Prostate gland (tissue), 2 donors: ENCODE measurements at regions not wholly inside any gene's neighbourhood (a gene's known extent, or its start where the extent isn't known, plus 50 kb on each side); places are given as distances from the start of the nearest gene placed in this dataset.

Source experiments
- DNase-seq: peaks from one replicate; pipeline ENCODE4 v3.0.0-alpha.2; 2019; ENCODE audit warnings: low spot score
- H3K27ac ChIP-seq, 2 donors: fragments of 200-600 bp; sonication (generic); 2 replicates each; pipeline ENCODE4 v1.5.1; 2017 to 2019
- H3K27me3 ChIP-seq: fragments of 200-600 bp; sonication (generic); replicated peaks from 2 replicates; pipeline ENCODE4 v1.5.1; 2019; ENCODE audit not compliant: insufficient read depth
- H3K36me3 ChIP-seq, 2 donors: fragments of 200-600 bp; sonication (generic); 1 replicate in 1 of 2; 2 replicates in 1 of 2; pipeline versions ENCODE4 v1.5.1 to v1.8.1; 2017 to 2019
- H3K4me1 ChIP-seq: fragments of 200-600 bp; sonication (generic); replicated peaks from 2 replicates; pipeline ENCODE4 v1.5.1; 2019
- H3K4me3 ChIP-seq, 2 donors: fragments of 200-600 bp; sonication (generic); 2 replicates each; pipeline ENCODE4 v1.5.1; 2017 to 2019
- H3K9me3 ChIP-seq: fragments of 200-600 bp; sonication (generic); 2 replicates; pipeline ENCODE4 v1.5.1; 2017
- CTCF ChIP-seq, 4 experiments: fragments of 200-600 bp in 2 of 4; fragments of 450-650 bp in 2 of 4; sonication (generic) in 2 of 4; IDR thresholded peaks; 1 replicate in 3 of 4; 2 replicates in 1 of 4; pipeline ENCODE4 v1.5.1; 2016 to 2019; ENCODE audit warnings: antibody characterized with exemption in 4 of 4, mild to moderate bottlenecking in 2 of 4, moderate library complexity in 2 of 4
- POLR2A ChIP-seq: fragments of 450-650 bp; IDR thresholded peaks from one replicate; pipeline ENCODE4 v1.6.1; 2016; ENCODE audit warnings: antibody characterized with exemption, mild to moderate bottlenecking
- POLR2AphosphoS5 ChIP-seq: sonication (generic); formaldehyde crosslinking; IDR thresholded peaks from one replicate; pipeline ENCODE4 v1.6.1; 2017; ENCODE audit warnings: antibody characterized with exemption
- WGBS: methylation state at CpG from one replicate; pipeline ENCODE4 v1.1.5; 2018; 5-methylcytosine and 5-hydroxymethylcytosine counted together
- intact Hi-C: fragments of 100-400 bp; cut with DNase I; formaldehyde crosslinking; loops from one replicate; pipeline ENCODE4 v1.14.2; 2022

GRCh38 chr2:172247203-172247602 lies 144.5 kb upstream of the DLX2 start:
- Histone ChIP-seq H3K9me3 (no peaks in the 10 kb centered on the region), H3K4me3 (no peak overlapping the region), H3K36me3 (no peaks in the 10 kb centered on the region), H3K27ac (no peak overlapping the region), H3K4me1 (no peaks in the 10 kb centered on the region), H3K27me3 (no peaks in the 10 kb centered on the region)
- no peak for TF ChIP-seq CTCF (IDR thresholded peaks at IDR 0.05)
- TF ChIP-seq POLR2A, result no peak
- no peak for TF ChIP-seq POLR2AphosphoS5
- DNase-seq, result no peak
- intact Hi-C loops, result no loop called here
- WGBS, result 80% methylated on average over 6 of the region's 6 CpGs

- Histone ChIP-seq H3K4me1 (no peaks in the 10 kb centered on the region), H3K27ac (no peak overlapping the region), H3K4me3 (no peak overlapping the region), H3K36me3 (no peaks in the 10 kb centered on the region), H3K27me3 (no peaks in the 10 kb centered on the region), H3K9me3 (no peaks in the 10 kb centered on the region)
- no peak for DNase-seq
- no peak for TF ChIP-seq POLR2A
- TF ChIP-seq CTCF (IDR thresholded peaks at IDR 0.05), result no peak
- no peak for TF ChIP-seq POLR2AphosphoS5
- WGBS, result 85% methylated on average over 4 of the region's 4 CpGs
- intact Hi-C loops, result no loop called here
Measured at GRCh38 chr2:172248381-172248780, 145.7 kb upstream of the DLX2 start.

- Histone ChIP-seq H3K27me3 (no peaks in the 10 kb centered on the region), H3K36me3 (no peaks in the 10 kb centered on the region), H3K4me1 (peaks cover 2% of the 10 kb centered on the region), H3K4me3 (no peak overlapping the region), H3K27ac (no peak overlapping the region), H3K9me3 (no peaks in the 10 kb centered on the region)
- 92% methylated on average over 1 of the region's 1 CpG for WGBS
- DNase-seq, result no peak
- intact Hi-C loops, result no loop called here
- TF ChIP-seq POLR2AphosphoS5, result no peak
Measured at GRCh38 chr2:172248785-172249187, 146.1 kb upstream of the DLX2 start.

GRCh38 chr2:172249334-172249733 lies 146.6 kb upstream of the DLX2 start:
- H3K9me3 ChIP-seq, result no peaks in the 10 kb centered on the region
- no peak for TF ChIP-seq POLR2AphosphoS5
- no peak for TF ChIP-seq CTCF (IDR thresholded peaks at IDR 0.05)
- TF ChIP-seq POLR2A, result no peak
- no peak overlapping the region for H3K4me3 ChIP-seq
- no peaks in the 10 kb centered on the region for H3K27me3 ChIP-seq
- H3K27ac ChIP-seq, result no peak overlapping the region
- H3K4me1 ChIP-seq, result peaks cover 2% of the 10 kb centered on the region
- DNase-seq, result no peak
- H3K36me3 ChIP-seq, result no peaks in the 10 kb centered on the region
- WGBS, result 94% methylated on average over 2 of the region's 2 CpGs
- intact Hi-C loops, result no loop called here

- no peak for DNase-seq
- intact Hi-C loops, result no loop called here
- H3K4me3 ChIP-seq, result no peak overlapping the region
- H3K27ac ChIP-seq, result no peak overlapping the region
- no peaks in the 10 kb centered on the region for H3K27me3 ChIP-seq
- TF ChIP-seq CTCF (IDR thresholded peaks at IDR 0.05), result no peak
- TF ChIP-seq POLR2A, result no peak
- TF ChIP-seq POLR2AphosphoS5, result no peak
- peaks cover 2% of the 10 kb centered on the region for H3K4me1 ChIP-seq
- no peaks in the 10 kb centered on the region for H3K36me3 ChIP-seq
- no peaks in the 10 kb centered on the region for H3K9me3 ChIP-seq
Measured at GRCh38 chr2:172249986-172250385, 147.3 kb upstream of the DLX2 start.
